Trophoblast cell (in vitro differentiated cells and primary cell): ENCODE measurements at regions not wholly inside any gene's neighbourhood (a gene's known extent, or its start where the extent isn't known, plus 50 kb on each side); places are given as distances from the start of the nearest gene placed in this dataset.

Source experiments
- DNase-seq, 2 donors: peaks; one replicate each; pipeline ENCODE4 v3.0.0-alpha.2; 2016
- H2AFZ ChIP-seq: 2 replicates; pipeline ENCODE4 v1.6.1; 2013; ENCODE audit warnings: low read length, moderate library complexity, mild to moderate bottlenecking; ENCODE audit not compliant: insufficient read depth, poor library complexity
- H2AK5ac ChIP-seq: 2 replicates; pipeline ENCODE4 v1.6.1; 2013; ENCODE audit warnings: mild to moderate bottlenecking, low read length
- H2BK120ac ChIP-seq: 2 replicates; pipeline ENCODE4 v1.6.1; 2013; ENCODE audit warnings: low read length, mild to moderate bottlenecking, moderate library complexity; ENCODE audit not compliant: insufficient read depth, poor library complexity
- H2BK12ac ChIP-seq: 2 replicates; pipeline ENCODE4 v1.6.1; 2013; ENCODE audit warnings: mild to moderate bottlenecking, low read length, moderate library complexity
- H2BK5ac ChIP-seq: 2 replicates; pipeline ENCODE4 v1.6.1; 2013; ENCODE audit warnings: low read length, low read depth, moderate library complexity, mild to moderate bottlenecking; ENCODE audit not compliant: poor library complexity
- H3K14ac ChIP-seq: 2 replicates; pipeline ENCODE4 v1.6.1; 2013; ENCODE audit warnings: mild to moderate bottlenecking, low read length
- H3K18ac ChIP-seq: 2 replicates; pipeline ENCODE4 v1.6.1; 2013; ENCODE audit warnings: mild to moderate bottlenecking, low read length
- H3K23ac ChIP-seq: 2 replicates; pipeline ENCODE4 v1.6.1; 2013; ENCODE audit warnings: low read length
- H3K27ac ChIP-seq: 2 replicates; pipeline ENCODE4 v1.5.1; 2013; ENCODE audit warnings: low read depth, mild to moderate bottlenecking, inconsistent platforms, low read length, moderate library complexity
- H3K27me3 ChIP-seq: 2 replicates; pipeline ENCODE4 v1.6.1; 2013; ENCODE audit warnings: inconsistent platforms, mild to moderate bottlenecking, low read length, moderate library complexity; ENCODE audit not compliant: insufficient read depth
- H3K36me3 ChIP-seq, 2 experiments: 1 replicate in 1 of 2; 2 replicates in 1 of 2; pipeline ENCODE4 v1.6.1; 2013; ENCODE audit warnings: low read length in 2 of 2, mild to moderate bottlenecking in 2 of 2, moderate library complexity in 1 of 2; ENCODE audit not compliant: insufficient read depth in 2 of 2, control insufficient read depth in 1 of 2
- H3K4ac ChIP-seq: 2 replicates; pipeline ENCODE4 v1.6.1; 2013; ENCODE audit warnings: low read depth, mild to moderate bottlenecking, low read length, moderate library complexity
- H3K4me1 ChIP-seq, 2 experiments: 1 replicate in 1 of 2; 2 replicates in 1 of 2; pipeline ENCODE4 v1.6.1; 2013; ENCODE audit warnings: low read length in 2 of 2, mild to moderate bottlenecking in 2 of 2, moderate library complexity in 1 of 2; ENCODE audit not compliant: insufficient read depth in 2 of 2, control insufficient read depth in 1 of 2
- H3K4me2 ChIP-seq: 2 replicates; pipeline ENCODE4 v1.6.1; 2013; ENCODE audit warnings: inconsistent platforms, mild to moderate bottlenecking, low read length, moderate library complexity
- H3K4me3 ChIP-seq: 2 replicates; pipeline ENCODE4 v1.5.1; 2013; ENCODE audit warnings: mild to moderate bottlenecking, low read depth, low read length, inconsistent platforms
- H3K79me1 ChIP-seq: one replicate; pipeline ENCODE4 v1.6.1; 2013; ENCODE audit warnings: low read length
- H3K79me2 ChIP-seq: 2 replicates; pipeline ENCODE4 v1.6.1; 2013; ENCODE audit warnings: low read length, mild to moderate bottlenecking; ENCODE audit not compliant: control insufficient read depth, insufficient read depth, poor library complexity
- H3K9ac ChIP-seq: 2 replicates; pipeline ENCODE4 v1.6.1; 2013; ENCODE audit warnings: mild to moderate bottlenecking, low read length
- H3K9me3 ChIP-seq: 2 replicates; pipeline ENCODE4 v1.6.1; 2013; ENCODE audit warnings: low read depth, mild to moderate bottlenecking, control low read depth, inconsistent platforms, low read length; ENCODE audit not compliant: insufficient read depth
- H4K12ac ChIP-seq: 2 replicates; pipeline ENCODE4 v1.6.1; 2013; ENCODE audit warnings: low read depth, mild to moderate bottlenecking, low read length, moderate library complexity
- H4K8ac ChIP-seq: 2 replicates; pipeline ENCODE4 v1.6.1; 2013; ENCODE audit warnings: low read depth, mild to moderate bottlenecking, low read length, moderate library complexity
- H4K91ac ChIP-seq: one replicate; pipeline ENCODE4 v1.6.1; 2013; ENCODE audit warnings: low read depth, mild to moderate bottlenecking, low read length, moderate library complexity
- WGBS: extraction: QIAGEN DNeasy Blood & Tissue Kit; methylation state at CpG from one replicate; pipeline ENCODE4 v1.1.7; 2013; ENCODE audit warnings: missing lambda C conversion rate; ENCODE audit not compliant: insufficient read length, insufficient coverage; ENCODE audit errors: extremely low coverage; 5-methylcytosine and 5-hydroxymethylcytosine counted together

DNA sequence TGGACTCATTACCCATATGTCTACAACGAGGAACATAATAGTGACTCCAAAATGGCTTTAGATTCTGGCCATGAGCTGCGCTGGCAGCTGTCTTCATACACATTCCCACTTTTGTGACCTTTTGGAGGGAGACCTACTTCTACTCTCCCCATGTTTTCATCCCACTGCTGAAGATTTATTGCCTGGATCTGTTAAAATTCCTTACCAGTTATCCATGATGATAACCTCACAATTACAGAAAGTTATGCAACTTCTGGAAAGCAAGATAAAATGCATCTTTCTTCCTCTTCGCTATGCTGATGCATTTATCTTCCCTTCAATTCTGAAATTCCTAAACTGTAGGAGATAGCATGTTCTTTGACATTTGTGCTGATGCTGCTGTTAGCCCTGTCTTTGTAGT, 855.3 kb downstream of the SLC4A3 start:
- no peak for DNase-seq
- H2BK5ac ChIP-seq = no peak overlapping the region
- no peak overlapping the region for H3K4me2 ChIP-seq
- H3K9me3 ChIP-seq = no peaks in the 10 kb centered on the region
- no peaks in the 10 kb centered on the region for H3K4me1 ChIP-seq
- H2BK120ac ChIP-seq = no peak overlapping the region
- no peak overlapping the region for H4K8ac ChIP-seq
- H3K4ac ChIP-seq = no peak overlapping the region
- no peak overlapping the region for H4K91ac ChIP-seq
- no peak overlapping the region for H4K12ac ChIP-seq
- no peak overlapping the region for H3K18ac ChIP-seq
- H3K23ac ChIP-seq = no peak overlapping the region
- no peak overlapping the region for H3K14ac ChIP-seq
- no peak overlapping the region for H2BK12ac ChIP-seq
- no peak overlapping the region for H2AFZ ChIP-seq
- WGBS = no CpG with 5 or more reads among the region's 3 CpGs
- no peaks in the 10 kb centered on the region for H3K79me1 ChIP-seq
- no peak overlapping the region for H3K9ac ChIP-seq
- no peaks in the 10 kb centered on the region for H3K79me2 ChIP-seq
- no peak overlapping the region for H3K4me3 ChIP-seq
- H3K27ac ChIP-seq = no peak overlapping the region
- no peaks in the 10 kb centered on the region for H3K27me3 ChIP-seq
- H2AK5ac ChIP-seq = no peak overlapping the region
- H3K36me3 ChIP-seq = no peaks in the 10 kb centered on the region

DNA sequence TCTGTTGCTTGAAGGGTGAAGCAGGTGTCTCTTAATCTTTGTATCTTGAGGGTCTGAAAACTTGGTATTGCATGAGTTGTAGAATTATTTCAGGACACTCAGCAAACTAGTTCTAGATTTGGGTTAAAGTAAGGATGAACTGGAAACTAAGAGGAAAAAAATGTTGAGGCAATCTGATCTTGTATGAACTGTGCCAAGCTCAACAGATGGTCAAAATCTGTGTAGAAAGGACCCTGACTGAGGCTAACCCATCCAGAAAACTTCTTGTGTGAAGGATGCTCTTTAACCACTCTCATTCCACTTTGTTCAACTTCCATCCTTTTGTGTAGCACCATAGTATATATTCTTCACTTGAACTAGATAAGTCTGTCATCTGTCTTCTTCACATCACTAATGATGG, 861.7 kb downstream of the SLC4A3 start:
- no peak overlapping the region for H3K4ac ChIP-seq
- H4K12ac ChIP-seq = no peak overlapping the region
- DNase-seq = no peak
- H4K91ac ChIP-seq = no peak overlapping the region
- H3K36me3 ChIP-seq = no peaks in the 10 kb centered on the region
- H3K9me3 ChIP-seq = no peaks in the 10 kb centered on the region
- H3K79me1 ChIP-seq = no peaks in the 10 kb centered on the region
- no peak overlapping the region for H3K9ac ChIP-seq
- H3K79me2 ChIP-seq = no peaks in the 10 kb centered on the region
- no peak overlapping the region for H2AFZ ChIP-seq
- H3K27ac ChIP-seq = no peak overlapping the region
- no peak overlapping the region for H3K14ac ChIP-seq
- H2BK120ac ChIP-seq = no peak overlapping the region
- no peak overlapping the region for H3K4me3 ChIP-seq
- H3K4me1 ChIP-seq = no peaks in the 10 kb centered on the region
- H3K4me2 ChIP-seq = no peak overlapping the region
- H3K27me3 ChIP-seq = no peaks in the 10 kb centered on the region
- no peak overlapping the region for H3K18ac ChIP-seq
- no peak overlapping the region for H3K23ac ChIP-seq
- no peak overlapping the region for H2AK5ac ChIP-seq
- no peak overlapping the region for H4K8ac ChIP-seq
- no peak overlapping the region for H2BK12ac ChIP-seq
- no peak overlapping the region for H2BK5ac ChIP-seq

DNA sequence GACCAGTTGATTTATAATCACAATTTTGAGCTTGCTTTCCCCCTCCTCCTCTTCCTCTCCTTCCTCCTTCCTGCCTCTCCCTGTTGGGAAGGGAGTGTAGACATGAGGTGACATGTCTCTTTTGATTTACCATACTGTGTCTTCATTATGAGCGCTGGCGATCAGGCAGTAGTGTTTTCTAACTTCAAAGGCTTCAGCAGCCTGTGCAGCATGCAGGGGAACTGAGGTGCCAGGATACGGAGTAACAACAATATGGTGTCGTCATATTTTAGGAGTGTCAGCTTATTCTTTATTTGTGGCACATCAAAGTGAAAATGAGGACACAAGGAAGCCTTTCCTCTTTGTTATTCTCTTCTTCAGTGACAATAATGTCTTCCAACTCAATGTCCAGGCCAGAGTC, 864.2 kb downstream of the SLC4A3 start:
- H3K4me1 ChIP-seq = no peaks in the 10 kb centered on the region
- no peak overlapping the region for H3K4me2 ChIP-seq
- H3K4me3 ChIP-seq = no peak overlapping the region
- H4K12ac ChIP-seq = no peak overlapping the region
- H3K79me1 ChIP-seq = no peaks in the 10 kb centered on the region
- H3K79me2 ChIP-seq = no peaks in the 10 kb centered on the region
- no peak overlapping the region for H3K18ac ChIP-seq
- no peak overlapping the region for H3K9ac ChIP-seq
- H2BK12ac ChIP-seq = no peak overlapping the region
- no peak overlapping the region for H3K4ac ChIP-seq
- no peak overlapping the region for H2AK5ac ChIP-seq
- H3K27me3 ChIP-seq = no peaks in the 10 kb centered on the region
- H2AFZ ChIP-seq = no peak overlapping the region
- no peaks in the 10 kb centered on the region for H3K9me3 ChIP-seq
- DNase-seq = no peak
- no CpG with 5 or more reads among the region's 4 CpGs for WGBS
- H4K91ac ChIP-seq = no peak overlapping the region
- no peaks in the 10 kb centered on the region for H3K36me3 ChIP-seq
- H2BK120ac ChIP-seq = no peak overlapping the region
- no peak overlapping the region for H3K27ac ChIP-seq
- H3K23ac ChIP-seq = no peak overlapping the region
- no peak overlapping the region for H3K14ac ChIP-seq
- H4K8ac ChIP-seq = no peak overlapping the region
- no peak overlapping the region for H2BK5ac ChIP-seq

DNA sequence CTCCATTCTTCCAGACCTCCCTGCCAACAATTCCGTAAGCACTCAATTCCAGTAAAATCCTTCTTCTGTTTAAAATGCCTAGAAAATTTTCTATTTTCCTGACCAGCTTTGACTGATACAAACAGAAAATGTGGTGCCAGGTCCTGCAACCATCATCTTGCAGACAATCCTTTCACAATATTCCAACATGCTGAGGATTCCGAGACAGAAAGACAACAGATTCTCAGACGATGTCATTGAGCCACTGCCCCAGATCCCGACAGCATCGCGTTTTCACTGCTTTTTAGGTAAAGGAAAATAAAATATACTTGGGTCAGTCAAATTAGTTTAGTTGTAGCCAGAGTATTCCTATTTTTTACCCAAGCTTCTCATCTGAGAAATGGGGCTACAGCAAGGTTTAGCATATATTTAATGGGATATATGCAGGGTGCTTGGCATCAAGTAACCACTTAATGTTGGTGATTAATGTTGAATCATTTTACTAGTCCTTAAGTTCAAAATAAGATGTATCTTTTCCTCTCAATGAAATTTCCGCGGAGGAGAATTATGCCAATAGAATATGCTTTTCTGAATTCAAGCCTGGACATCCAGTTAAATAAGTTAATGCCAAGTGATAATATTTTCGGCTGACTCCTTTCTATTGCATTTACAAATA, 866.6 kb downstream of the SLC4A3 start:
- H3K9ac ChIP-seq = no peak overlapping the region
- H3K18ac ChIP-seq = no peak overlapping the region
- no peak overlapping the region for H2BK120ac ChIP-seq
- no peaks in the 10 kb centered on the region for H3K9me3 ChIP-seq
- H3K27ac ChIP-seq = no peak overlapping the region
- H3K4me3 ChIP-seq = no peak overlapping the region
- no peak overlapping the region for H4K12ac ChIP-seq
- no peak overlapping the region for H3K14ac ChIP-seq
- H3K36me3 ChIP-seq = no peaks in the 10 kb centered on the region
- H2BK12ac ChIP-seq = no peak overlapping the region
- H3K4me1 ChIP-seq = no peaks in the 10 kb centered on the region
- no peaks in the 10 kb centered on the region for H3K79me2 ChIP-seq
- DNase-seq = peak; percentile 52 to 75
- no peak overlapping the region for H4K91ac ChIP-seq
- H2BK5ac ChIP-seq = no peak overlapping the region
- no peaks in the 10 kb centered on the region for H3K27me3 ChIP-seq
- H4K8ac ChIP-seq = no peak overlapping the region
- H3K23ac ChIP-seq = no peak overlapping the region
- H3K4me2 ChIP-seq = no peak overlapping the region
- no peaks in the 10 kb centered on the region for H3K79me1 ChIP-seq
- WGBS = no CpG with 5 or more reads among the region's 9 CpGs
- no peak overlapping the region for H2AK5ac ChIP-seq
- no peak overlapping the region for H2AFZ ChIP-seq
- no peak overlapping the region for H3K4ac ChIP-seq
